NOMO-1 treated with DMSO at 0.1 percent for 48 hours (cell line): ENCODE measurements at regions not wholly inside any gene's neighbourhood (a gene's known extent, or its start where the extent isn't known, plus 50 kb on each side); places are given as distances from the start of the nearest gene placed in this dataset.
"Not testable (repeated sequence)": the region's sequence is repeated elsewhere in the genome, so short reads cannot be mapped to it uniquely, and the experiment has no call there.

Experiments
- DNase-seq: peaks from one replicate; lab custom pipeline; 2025; ENCODE audit not compliant: unreplicated experiment; lab: John Stamatoyannopoulos, UW

DNA sequence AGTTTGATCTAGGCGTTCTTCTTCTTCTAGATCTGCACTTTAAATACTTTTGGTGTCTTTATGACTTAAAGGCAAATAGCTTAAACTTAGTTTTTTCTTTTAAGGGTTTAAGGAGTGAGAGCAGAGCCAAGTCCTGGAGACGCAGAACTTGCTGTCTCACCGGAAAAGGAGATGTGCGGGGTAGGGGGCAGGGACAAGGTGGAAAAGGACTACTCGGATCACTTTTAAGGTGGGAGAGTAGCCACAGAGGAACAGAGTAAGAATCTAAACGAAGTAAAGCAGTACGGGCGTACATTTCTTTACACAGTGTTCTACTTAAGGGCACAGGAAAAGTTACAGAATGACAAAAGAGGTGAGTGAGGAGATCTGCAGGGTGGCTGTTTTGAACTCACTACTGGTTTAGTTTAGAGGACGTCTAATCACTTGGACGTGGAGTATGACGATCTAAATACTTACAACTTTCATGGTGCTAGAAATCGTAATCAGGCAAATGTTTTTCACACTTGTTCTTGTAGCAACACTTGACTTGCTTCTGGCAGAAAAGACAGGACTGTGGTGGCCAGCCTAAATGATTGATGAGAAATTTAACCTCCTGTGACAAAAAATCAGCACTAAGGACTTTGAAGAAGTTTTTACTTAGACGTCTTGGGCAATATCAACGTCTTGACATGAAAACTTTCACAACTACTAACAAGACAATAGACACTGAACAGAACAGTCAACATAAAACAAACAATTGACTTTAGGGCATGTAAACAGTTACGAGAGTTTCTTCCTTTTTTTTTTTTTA, 127.0 kb downstream of the ART5 start:
- DNase-seq = not testable (repeated sequence)

DNA sequence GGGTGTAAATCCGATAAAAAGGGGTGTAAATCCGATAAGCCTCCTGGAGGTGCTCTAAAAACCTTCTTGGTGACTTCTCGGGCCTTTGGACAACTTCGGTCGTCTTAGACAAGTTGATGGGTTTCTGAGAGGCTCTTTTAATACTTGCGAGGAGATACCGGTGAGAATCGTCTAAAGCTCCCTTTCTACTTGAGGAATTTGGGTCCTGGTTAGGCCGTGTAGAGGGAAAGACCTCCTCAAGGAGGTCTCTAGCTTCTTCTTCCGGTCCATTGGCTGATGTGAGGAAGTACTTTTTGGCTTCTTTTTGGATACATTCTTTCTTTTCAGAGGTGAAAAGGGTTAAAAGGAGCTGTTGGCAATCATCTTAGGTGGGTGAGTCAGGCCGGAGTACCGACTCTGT, 128.5 kb downstream of the ART5 start:
- not testable (repeated sequence) for DNase-seq

DNA sequence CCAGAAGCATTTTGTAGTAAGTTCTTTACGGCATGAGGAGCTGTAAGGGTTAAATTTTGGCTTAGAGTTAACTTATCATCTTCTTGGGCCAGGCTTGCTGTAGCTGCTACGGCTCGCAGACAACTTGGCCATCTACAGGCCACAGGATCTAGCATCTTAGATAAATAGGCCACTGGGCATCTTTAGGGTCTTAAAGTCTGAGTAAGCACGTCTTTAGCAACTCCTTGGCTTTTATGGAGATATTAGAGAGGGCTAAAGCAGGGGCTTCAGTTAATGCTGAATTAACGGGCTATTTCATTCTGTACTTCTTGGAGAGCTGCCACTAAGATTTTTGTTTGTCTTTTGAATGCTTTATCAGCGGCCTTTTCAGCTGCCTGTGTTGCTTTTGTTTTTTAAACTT, 129.0 kb downstream of the ART5 start:
- not testable (repeated sequence) for DNase-seq

DNA sequence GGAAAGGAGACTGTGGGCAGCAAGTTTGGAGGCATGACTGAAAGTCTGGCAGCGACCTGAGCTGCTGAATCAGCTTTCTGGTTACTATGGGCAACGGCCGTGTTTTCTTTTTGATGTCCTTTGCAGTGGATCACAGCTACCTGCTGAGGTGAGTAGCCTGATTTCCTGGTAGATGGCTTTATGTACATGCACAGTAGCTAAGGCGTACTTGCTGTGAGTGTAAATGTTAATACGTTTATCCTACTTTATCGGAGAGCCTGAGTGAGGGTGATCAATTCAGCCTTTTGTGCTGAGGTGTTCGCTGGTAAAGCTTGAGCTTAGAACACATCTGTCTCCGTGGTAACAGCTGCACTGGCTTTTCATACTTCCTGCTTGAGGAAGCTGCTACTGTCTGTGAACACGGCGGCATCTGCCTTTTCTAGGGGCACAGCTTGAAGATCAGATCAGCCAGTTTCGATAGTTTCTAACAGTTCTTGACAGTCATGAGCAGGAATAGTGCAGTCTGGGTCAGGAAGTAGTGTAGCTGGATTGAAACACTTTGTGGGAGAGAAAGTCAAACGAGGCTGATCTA, 129.6 kb downstream of the ART5 start:
- DNase-seq = not testable (repeated sequence)

- not testable (repeated sequence) for DNase-seq
Measured at GRCh38 chr11:3511416-3512132, 130.2 kb downstream of the ART5 start.

- not testable (repeated sequence) for DNase-seq
Measured at GRCh38 chr11:3509563-3509962, 130.6 kb upstream of the ZNF195 start.

DNA sequence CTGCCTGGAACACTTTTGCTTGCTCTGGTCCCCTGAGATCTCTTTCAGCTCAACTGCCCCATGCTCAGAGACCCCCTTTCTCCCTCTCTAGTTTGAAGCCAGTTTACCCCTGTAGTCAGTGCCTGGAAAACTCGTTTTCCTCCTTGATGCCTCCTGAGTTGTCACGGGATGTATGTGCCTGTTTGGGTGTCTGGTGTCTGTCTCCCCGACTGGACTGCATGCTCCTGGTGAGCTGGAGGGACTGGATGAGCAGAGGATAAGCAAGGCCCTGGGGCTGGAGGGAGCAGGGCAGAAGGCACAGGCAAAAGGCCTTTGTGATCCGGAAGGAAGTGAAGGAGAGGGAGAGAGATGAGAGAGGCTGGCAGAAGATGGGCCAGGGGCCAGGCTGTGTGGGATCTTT, 120.3 kb upstream of the ZNF195 start:
- DNase-seq = not testable (repeated sequence)

DNA sequence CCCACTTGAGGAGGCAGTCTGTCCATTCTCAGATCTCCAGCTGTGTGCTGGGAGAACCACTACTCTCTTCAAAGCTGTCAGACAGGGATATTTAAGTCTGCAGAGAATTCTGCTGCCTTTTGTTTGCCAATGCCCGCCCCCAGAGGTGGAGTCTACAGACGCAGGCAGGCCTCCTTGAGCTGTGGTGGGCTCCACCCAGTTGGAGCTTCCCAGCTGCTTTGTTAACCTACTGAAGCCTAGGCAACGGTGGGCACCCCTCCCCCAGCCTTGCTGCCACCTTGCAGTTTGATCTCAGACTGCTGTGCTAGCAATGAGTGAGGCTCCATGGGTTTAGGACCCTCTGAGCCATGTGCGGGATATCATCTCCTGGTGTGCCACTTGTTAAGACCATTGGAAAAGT, 119.4 kb upstream of the ZNF195 start:
- DNase-seq = not testable (repeated sequence)

GRCh38 chr11:3493152-3493551, 114.2 kb upstream of the ZNF195 start:
- DNase-seq = not testable (repeated sequence)

GRCh38 chr11:3488003-3488402, 109.1 kb upstream of the ZNF195 start:
- DNase-seq = not testable (repeated sequence)

GRCh38 chr11:3485737-3486136, 106.8 kb upstream of the ZNF195 start:
- DNase-seq = not testable (repeated sequence)

GRCh38 chr11:3476937-3477885, 98.3 kb upstream of the ZNF195 start:
- not testable (repeated sequence) for DNase-seq

DNA sequence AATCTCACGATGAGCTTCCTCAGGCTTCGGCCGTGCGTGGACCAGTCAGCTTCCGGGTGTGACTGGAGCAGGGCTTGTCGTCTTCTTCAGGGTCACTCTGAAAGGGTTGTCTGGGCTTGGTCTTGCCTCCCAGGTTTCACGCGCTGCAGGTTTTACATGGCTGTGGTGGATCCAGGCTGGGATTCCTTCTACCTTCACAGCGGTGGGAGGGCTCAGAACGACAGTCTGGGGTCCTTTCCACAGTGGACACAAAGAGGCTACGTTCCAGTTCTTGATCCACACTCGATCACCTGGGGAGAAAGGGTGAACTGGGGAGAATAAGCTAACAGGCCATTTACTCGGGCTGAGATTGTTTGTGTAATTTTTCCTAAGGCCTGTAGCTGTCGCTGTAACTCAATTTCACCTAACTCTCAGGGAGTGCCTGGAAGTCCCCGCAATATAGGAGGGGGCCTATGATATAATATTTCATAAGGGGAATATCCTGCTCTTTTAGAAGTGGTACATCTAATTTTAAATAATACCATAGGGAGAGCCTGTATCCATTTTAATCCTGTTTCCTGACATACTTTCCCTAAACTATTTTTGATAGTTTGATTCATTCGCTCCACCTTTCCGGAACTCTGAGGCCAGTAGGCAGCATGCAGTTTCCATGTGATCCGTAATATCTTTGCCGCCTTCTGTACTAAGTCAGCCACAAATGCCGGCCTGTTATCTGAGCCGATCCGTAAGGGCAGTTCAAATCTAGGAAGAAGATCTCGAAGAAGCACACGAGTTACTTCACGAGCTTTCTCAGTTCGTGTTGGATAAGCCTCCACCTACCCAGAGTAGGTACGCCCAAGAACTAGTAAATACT, 97.4 kb upstream of the ZNF195 start:
- DNase-seq = not testable (repeated sequence)

- not testable (repeated sequence) for DNase-seq
Measured at GRCh38 chr11:3468963-3469362, 90.0 kb upstream of the ZNF195 start.

- not testable (repeated sequence) for DNase-seq
Measured at GRCh38 chr11:3467599-3467998, 88.7 kb upstream of the ZNF195 start.

DNA sequence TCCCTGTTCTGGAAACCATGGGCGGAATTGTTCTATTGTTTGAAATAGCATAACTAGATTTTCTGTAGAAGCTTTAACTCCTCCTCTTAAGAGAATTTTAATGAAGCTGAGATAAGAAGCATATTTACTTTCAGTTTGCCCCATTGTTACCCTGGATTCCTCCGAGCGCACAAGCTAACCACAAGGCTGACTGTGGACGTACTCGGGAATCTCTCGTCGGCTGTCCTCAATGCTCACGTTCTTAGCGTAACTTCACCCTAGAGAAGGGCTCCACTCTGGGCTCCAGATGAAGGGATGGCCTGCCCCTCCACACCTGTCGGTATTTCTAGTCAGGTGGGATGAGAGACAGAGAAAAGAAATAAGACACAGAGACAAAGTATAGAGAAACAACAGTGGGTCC, 76.7 kb upstream of the ZNF195 start:
- DNase-seq = not testable (repeated sequence)

GRCh38 chr11:3454844-3455243, 75.9 kb upstream of the ZNF195 start:
- peak; percentile 27 for DNase-seq

DNA sequence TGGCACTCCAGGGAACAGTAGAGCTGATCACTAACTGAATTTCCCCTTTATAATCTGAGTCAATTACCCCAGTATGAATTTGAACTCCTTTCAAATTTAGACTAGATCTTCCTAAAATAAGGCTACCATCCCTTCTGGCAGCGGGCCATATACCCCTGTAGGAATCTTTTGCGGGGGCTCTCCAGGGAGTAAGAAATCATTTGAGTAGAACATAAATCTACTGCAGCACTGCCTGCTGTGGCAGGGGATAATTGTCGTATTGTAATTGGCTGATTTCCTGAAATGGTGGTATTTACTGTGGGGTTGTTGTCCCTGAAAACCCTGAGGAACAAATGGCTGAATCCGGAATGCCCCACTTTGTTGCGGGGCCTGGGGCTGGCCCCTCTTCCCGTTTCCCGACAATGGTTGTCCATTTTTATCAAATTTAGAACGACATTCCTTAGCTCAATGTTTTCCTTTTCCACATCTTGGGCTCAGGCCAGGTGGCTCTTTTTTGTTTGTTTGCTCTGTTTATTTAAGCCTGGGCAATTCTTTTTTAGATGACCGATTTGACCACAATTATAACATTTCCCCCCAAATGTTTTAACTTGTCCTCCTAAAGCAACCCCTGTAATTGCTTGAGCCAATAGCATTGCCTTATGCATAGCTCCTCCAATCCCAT, 74.8 kb upstream of the ZNF195 start:
- not testable (repeated sequence) for DNase-seq

DNA sequence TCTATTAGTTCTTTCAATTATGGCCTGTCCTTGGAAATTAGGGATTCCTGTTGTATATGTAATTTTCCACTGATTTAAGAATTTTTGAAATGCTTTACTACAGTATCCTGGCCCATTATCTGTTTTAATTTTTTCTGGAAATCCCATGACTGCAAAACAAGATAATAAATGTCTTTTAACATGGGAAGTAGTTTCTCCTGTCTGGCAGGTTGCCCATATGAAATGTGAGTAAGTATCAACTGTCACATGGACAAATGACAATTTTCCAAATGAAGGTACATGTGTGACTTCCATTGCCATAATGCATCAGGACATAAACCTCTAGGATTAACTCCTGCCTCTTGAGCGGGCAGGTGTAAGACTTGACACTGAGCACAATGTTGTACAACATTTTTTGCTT, 71.9 kb upstream of the ZNF195 start:
- DNase-seq = not testable (repeated sequence)
